NOMO-1 (cell line): ENCODE measurements at regions not wholly inside any gene's neighbourhood (a gene's known extent, or its start where the extent isn't known, plus 50 kb on each side); places are given as distances from the start of the nearest gene placed in this dataset.

Experiments
- DNase-seq, 2 experiments: peaks; one replicate each; lab custom pipeline; 2025; ENCODE audit not compliant: unreplicated experiment in 2 of 2; lab: John Stamatoyannopoulos, UW

GRCh38 chr2:209331291-209331844 lies 92.5 kb upstream of the MAP2 start:
- DNase-seq = peak in 1 of 2 experiments; percentile 14

- peak; percentile 33 to 48 for DNase-seq
Measured at GRCh38 chr2:209334188-209335017, 89.4 kb upstream of the MAP2 start.

GRCh38 chr2:209340522-209340921 lies 83.3 kb upstream of the MAP2 start:
- no peak for DNase-seq

- no peak for DNase-seq
Measured at GRCh38 chr2:209344349-209344748, 79.5 kb upstream of the MAP2 start.

GRCh38 chr2:209348433-209348832 lies 75.4 kb upstream of the MAP2 start:
- DNase-seq = no peak

- no peak for DNase-seq
Measured at GRCh38 chr2:209351636-209352035, 72.2 kb upstream of the MAP2 start.

GRCh38 chr2:209358992-209359391 lies 64.9 kb upstream of the MAP2 start:
- DNase-seq = no peak

- DNase-seq = no peak
Measured at GRCh38 chr2:209367075-209367747, 56.6 kb upstream of the MAP2 start.

GRCh38 chr2:209368406-209368805 lies 55.4 kb upstream of the MAP2 start:
- DNase-seq = no peak

GRCh38 chr2:209368914-209369313 lies 54.9 kb upstream of the MAP2 start:
- no peak for DNase-seq

- DNase-seq = no peak
Measured at GRCh38 chr2:209369656-209370055, 54.2 kb upstream of the MAP2 start.

GRCh38 chr2:209371407-209371806 lies 52.4 kb upstream of the MAP2 start:
- DNase-seq = no peak
